NB4 (cell line): ENCODE measurements at regions not wholly inside any gene's neighbourhood (a gene's known extent, or its start where the extent isn't known, plus 50 kb on each side); places are given as distances from the start of the nearest gene placed in this dataset.

Source experiments
- CTCF ChIP-seq: IDR thresholded peaks from one replicate; pipeline ENCODE4 v1.5.1; 2012; ENCODE audit warnings: low read depth, low read length
- MAX ChIP-seq: IDR thresholded peaks from 2 replicates; pipeline ENCODE4 v1.6.1; 2011; ENCODE audit warnings: low read depth, low read length
- POLR2A ChIP-seq: IDR thresholded peaks from 2 replicates; pipeline ENCODE4 v1.6.1; 2011; ENCODE audit warnings: mild to moderate bottlenecking; ENCODE audit not compliant: insufficient read length; ENCODE audit errors: extremely low read depth

- no peak for TF ChIP-seq POLR2A
- TF ChIP-seq CTCF, result no peak
- TF ChIP-seq MAX, result no peak
Measured at GRCh38 chr10:2488446-2489005, 578.8 kb upstream of the PFKP start.
